GM04504 (cell line): ENCODE measurements at regions not wholly inside any gene's neighbourhood (a gene's known extent, or its start where the extent isn't known, plus 50 kb on each side); places are given as distances from the start of the nearest gene placed in this dataset.

Experiments used
- DNase-seq: peaks from one replicate; pipeline ENCODE4 v3.0.0-alpha.2; 2012; ENCODE audit warnings: low read depth

GRCh38 chr9:96038271-96038670, 162.8 kb downstream of the ERCC6L2 start:
- no peak for DNase-seq

- DNase-seq: no peak
Measured at GRCh38 chr9:96034553-96035122, 159.1 kb downstream of the ERCC6L2 start.

- no peak for DNase-seq
Measured at GRCh38 chr9:96033896-96034295, 158.4 kb downstream of the ERCC6L2 start.

GRCh38 chr9:96031916-96032534, 156.5 kb downstream of the ERCC6L2 start:
- no peak for DNase-seq

- no peak for DNase-seq
Measured at GRCh38 chr9:96031366-96031824, 155.9 kb downstream of the ERCC6L2 start.

GRCh38 chr9:96029722-96030530, 154.4 kb downstream of the ERCC6L2 start:
- no peak for DNase-seq

GRCh38 chr9:96027251-96028131, 152.0 kb downstream of the ERCC6L2 start:
- DNase-seq: no peak

GRCh38 chr9:96026655-96027213, 151.2 kb downstream of the ERCC6L2 start:
- no peak for DNase-seq

- no peak for DNase-seq
Measured at GRCh38 chr9:96025995-96026602, 150.6 kb downstream of the ERCC6L2 start.

- DNase-seq: no peak
Measured at GRCh38 chr9:96023486-96023885, 148.0 kb downstream of the ERCC6L2 start.

- DNase-seq: no peak
Measured at GRCh38 chr9:96022445-96023051, 147.1 kb downstream of the ERCC6L2 start.

- no peak for DNase-seq
Measured at GRCh38 chr9:96021551-96022444, 146.3 kb downstream of the ERCC6L2 start.

GRCh38 chr9:96020792-96021550, 145.5 kb downstream of the ERCC6L2 start:
- no peak for DNase-seq

- no peak for DNase-seq
Measured at GRCh38 chr9:96020300-96020791, 144.9 kb downstream of the ERCC6L2 start.
